ENCODE measurements at regions not wholly inside any gene's neighbourhood (a gene's known extent, or its start where the extent isn't known, plus 50 kb on each side); places are given as distances from the start of the nearest gene placed in this dataset.

- no peaks in the 10 kb centered on the region for H3K9me3 ChIP-seq (ENCODE audit: control insufficient read depth in 2 of 3, low read length in 3 of 3)
- ChIA-PET POLR2A (no interaction called here), CTCF (no interaction called here)
- H3K27me3 Mint-ChIP-seq: peaks cover 0 to 12% (median 6%) of the 10 kb centered on the region in 5 donors
- no peaks in the 10 kb centered on the region for H3K4me1 Mint-ChIP-seq
- no peaks in the 10 kb centered on the region for H3K27me3 ChIP-seq (ENCODE audit: control insufficient read depth in 2 of 2, insufficient read depth in 2 of 2, low read length in 2 of 2)
- intact Hi-C loops (cut with micrococcal nuclease): no loop called here
- H3K36me3 Mint-ChIP-seq: peaks cover 0 to 2% (median 0%) of the 10 kb centered on the region in 5 donors
- H3K9me3 Mint-ChIP-seq: peaks cover 0 to 10% (median 2%) of the 10 kb centered on the region in 11 donors
- ATAC-seq (no peak), DNase-seq (no peak)
- no peak overlapping the region for H3K27ac ChIP-seq (ENCODE audit: low read depth, low read length)
- H3K4me3 Mint-ChIP-seq: no peak overlapping the region
- no peak overlapping the region for H3K4me3 ChIP-seq (ENCODE audit: low read length)
- no peaks in the 10 kb centered on the region for H3K36me3 ChIP-seq (ENCODE audit: control insufficient read depth in 2 of 3, insufficient read depth in 3 of 3, low read length in 3 of 3)
- no peaks in the 10 kb centered on the region for H3K4me1 ChIP-seq (ENCODE audit: control insufficient read depth in 2 of 2, insufficient read depth in 2 of 2, low read length in 2 of 2)
- H3K27ac Mint-ChIP-seq: no peak overlapping the region
Observed at GRCh38 chr12:46884362-46884761, 58.6 kb upstream of the SLC38A4 start.

DNA sequence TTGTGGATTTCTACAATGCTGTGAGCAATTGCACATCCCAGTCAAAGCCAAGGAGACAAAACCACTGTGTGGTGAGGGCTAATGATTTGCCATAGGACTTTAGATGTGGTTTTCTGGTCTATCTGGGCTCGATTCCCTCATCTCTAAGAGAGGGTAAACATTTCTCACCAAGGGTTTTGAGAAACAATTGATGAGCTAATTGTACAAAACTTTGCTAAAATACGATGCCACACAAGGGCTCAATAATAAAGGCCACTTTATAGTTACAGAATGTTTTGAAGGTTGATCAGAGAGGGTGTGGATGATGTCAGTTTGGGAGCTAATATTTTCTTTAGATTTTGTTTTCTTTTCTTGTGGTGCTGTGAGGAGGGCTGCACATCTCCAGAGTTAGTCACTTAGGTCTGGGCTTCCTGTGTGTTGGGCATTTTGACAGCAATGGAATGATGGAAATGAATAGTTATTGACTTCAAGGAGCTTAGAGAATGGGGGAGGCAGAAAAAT lies 60.8 kb upstream of the SLC38A4 start:
- Mint-ChIP-seq H3K9me3 (peaks cover 0 to 11% (median 0%) of the 10 kb centered on the region in 11 donors), H3K27ac (no peak overlapping the region), H3K36me3 (peaks cover 0 to 3% (median 0%) of the 10 kb centered on the region in 5 donors), H3K27me3 (peaks cover 0 to 12% (median 5%) of the 10 kb centered on the region in 5 donors), H3K4me1 (no peaks in the 10 kb centered on the region), H3K4me3 (no peak overlapping the region)
- no peak for ATAC-seq
- H3K4me3 ChIP-seq (ENCODE audit: low read length): no peak overlapping the region
- CTCF ChIA-PET: no interaction called here
- POLR2A ChIA-PET: no interaction called here
- H3K27me3 ChIP-seq (ENCODE audit: control insufficient read depth in 2 of 2, insufficient read depth in 2 of 2, low read length in 2 of 2): no peaks in the 10 kb centered on the region
- DNase-seq: no peak
- H3K36me3 ChIP-seq (ENCODE audit: control insufficient read depth in 2 of 3, insufficient read depth in 3 of 3, low read length in 3 of 3): no peaks in the 10 kb centered on the region
- no peaks in the 10 kb centered on the region for H3K9me3 ChIP-seq (ENCODE audit: control insufficient read depth in 2 of 3, low read length in 3 of 3)
- H3K27ac ChIP-seq (ENCODE audit: low read depth, low read length): no peak overlapping the region
- intact Hi-C loops (cut with micrococcal nuclease): no loop called here
- no peaks in the 10 kb centered on the region for H3K4me1 ChIP-seq (ENCODE audit: control insufficient read depth in 2 of 2, insufficient read depth in 2 of 2, low read length in 2 of 2)

- no peak for DNase-seq
- CTCF ChIA-PET: no interaction called here
- no peaks in the 10 kb centered on the region for H3K36me3 ChIP-seq (ENCODE audit: control insufficient read depth in 2 of 3, insufficient read depth in 3 of 3, low read length in 3 of 3)
- H3K27ac ChIP-seq (ENCODE audit: low read depth, low read length): no peak overlapping the region
- POLR2A ChIA-PET: no interaction called here
- H3K9me3 ChIP-seq (ENCODE audit: control insufficient read depth in 2 of 3, low read length in 3 of 3): no peaks in the 10 kb centered on the region
- H3K4me1 ChIP-seq (ENCODE audit: control insufficient read depth in 2 of 2, insufficient read depth in 2 of 2, low read length in 2 of 2): no peaks in the 10 kb centered on the region
- intact Hi-C loops (cut with micrococcal nuclease): no loop called here
- no peak overlapping the region for H3K27ac Mint-ChIP-seq
- ATAC-seq: no peak
- no peaks in the 10 kb centered on the region for H3K27me3 ChIP-seq (ENCODE audit: control insufficient read depth in 2 of 2, insufficient read depth in 2 of 2, low read length in 2 of 2)
- H3K4me3 ChIP-seq (ENCODE audit: low read length): no peak overlapping the region
- H3K9me3 Mint-ChIP-seq: peaks cover 0 to 7% (median 0%) of the 10 kb centered on the region in 11 donors
- H3K4me1 Mint-ChIP-seq: no peaks in the 10 kb centered on the region
- H3K27me3 Mint-ChIP-seq: peaks cover 0 to 21% (median 6%) of the 10 kb centered on the region in 5 donors
- H3K36me3 Mint-ChIP-seq: peaks cover 0 to 3% (median 0%) of the 10 kb centered on the region in 5 donors
- H3K4me3 Mint-ChIP-seq: no peak overlapping the region
Observed at GRCh38 chr12:46887870-46888269, 62.1 kb upstream of the SLC38A4 start.

DNA sequence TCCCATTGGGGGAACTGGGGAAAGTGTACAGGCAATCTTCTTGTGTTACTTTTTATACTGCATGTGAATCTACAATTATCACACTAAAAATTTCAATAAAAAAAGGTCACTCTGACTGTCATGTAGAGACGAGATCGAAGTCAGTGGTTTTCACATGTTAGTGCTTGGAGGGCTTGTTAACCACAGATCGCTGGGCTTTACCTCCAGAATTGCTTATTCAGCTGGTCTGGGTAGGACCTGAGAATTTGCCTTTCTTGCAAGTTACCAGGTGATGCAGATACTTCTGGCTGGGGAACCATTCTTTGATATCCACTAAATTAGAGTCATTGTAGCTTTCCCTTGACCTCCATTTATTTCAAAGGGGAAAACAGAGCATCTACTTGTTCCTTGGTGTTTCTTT lies 62.8 kb upstream of the SLC38A4 start:
- CTCF ChIA-PET: no interaction called here
- no peaks in the 10 kb centered on the region for H3K4me1 Mint-ChIP-seq
- Histone ChIP-seq H3K9me3 (ENCODE audit: control insufficient read depth in 2 of 3, low read length in 3 of 3) (no peaks in the 10 kb centered on the region), H3K4me1 (ENCODE audit: control insufficient read depth in 2 of 2, insufficient read depth in 2 of 2, low read length in 2 of 2) (no peaks in the 10 kb centered on the region), H3K4me3 (ENCODE audit: low read length) (no peak overlapping the region), H3K36me3 (ENCODE audit: control insufficient read depth in 2 of 3, insufficient read depth in 3 of 3, low read length in 3 of 3) (no peaks in the 10 kb centered on the region), H3K27ac (ENCODE audit: low read depth, low read length) (no peak overlapping the region), H3K27me3 (ENCODE audit: control insufficient read depth in 2 of 2, insufficient read depth in 2 of 2, low read length in 2 of 2) (no peaks in the 10 kb centered on the region)
- DNase-seq (no peak), ATAC-seq (no peak)
- peaks cover 0 to 7% (median 0%) of the 10 kb centered on the region in 11 donors for H3K9me3 Mint-ChIP-seq
- peaks cover 0 to 22% (median 8%) of the 10 kb centered on the region in 5 donors for H3K27me3 Mint-ChIP-seq
- POLR2A ChIA-PET: no interaction called here
- intact Hi-C loops (cut with micrococcal nuclease): no loop called here
- no peak overlapping the region for H3K27ac Mint-ChIP-seq
- peaks cover 0 to 3% (median 0%) of the 10 kb centered on the region in 5 donors for H3K36me3 Mint-ChIP-seq
- H3K4me3 Mint-ChIP-seq: no peak overlapping the region

DNA sequence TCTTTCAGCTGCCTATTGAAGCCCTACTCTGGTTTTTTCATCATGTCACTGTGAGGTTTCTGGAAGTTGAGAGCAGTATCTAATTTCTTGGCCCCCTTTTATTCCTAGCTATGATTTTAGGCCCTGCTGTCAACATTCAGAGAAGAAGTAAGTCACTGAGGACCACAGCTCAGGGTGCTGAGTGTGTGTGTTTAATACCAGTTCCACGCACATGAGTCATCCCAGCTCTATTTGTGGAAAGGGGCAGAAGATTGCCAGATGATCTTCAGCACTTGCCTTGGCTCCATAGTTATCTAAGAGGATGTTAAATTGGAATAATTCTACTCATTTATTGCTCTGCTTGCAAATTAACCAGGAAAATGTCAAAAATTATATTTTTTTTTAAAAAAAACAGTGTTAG lies 65.5 kb upstream of the SLC38A4 start:
- Histone ChIP-seq H3K4me3 (ENCODE audit: low read length) (no peak overlapping the region), H3K27ac (ENCODE audit: low read depth, low read length) (no peak overlapping the region), H3K27me3 (ENCODE audit: control insufficient read depth in 2 of 2, insufficient read depth in 2 of 2, low read length in 2 of 2) (no peaks in the 10 kb centered on the region), H3K9me3 (ENCODE audit: control insufficient read depth in 2 of 3, low read length in 3 of 3) (no peaks in the 10 kb centered on the region), H3K4me1 (ENCODE audit: control insufficient read depth in 2 of 2, insufficient read depth in 2 of 2, low read length in 2 of 2) (no peaks in the 10 kb centered on the region), H3K36me3 (ENCODE audit: control insufficient read depth in 2 of 3, insufficient read depth in 3 of 3, low read length in 3 of 3) (no peaks in the 10 kb centered on the region)
- no peak for DNase-seq
- Mint-ChIP-seq H3K9me3 (peaks cover 0 to 7% (median 0%) of the 10 kb centered on the region in 11 donors), H3K4me3 (no peak overlapping the region), H3K4me1 (no peaks in the 10 kb centered on the region), H3K36me3 (peaks cover 0 to 3% (median 0%) of the 10 kb centered on the region in 5 donors), H3K27me3 (peaks cover 7 to 22% (median 9%) of the 10 kb centered on the region in 5 donors), H3K27ac (no peak overlapping the region)
- intact Hi-C loops (cut with micrococcal nuclease): no loop called here
- ChIA-PET CTCF (no interaction called here), POLR2A (interaction anchor here (0.7 kb wide), 1 partner anchor 19 kb away, joined by 3 read pairs; no protein-coding TSS in a partner anchor)
- no peak for ATAC-seq

- Histone ChIP-seq H3K9me3 (ENCODE audit: control insufficient read depth in 2 of 3, low read length in 3 of 3) (no peaks in the 10 kb centered on the region), H3K27me3 (ENCODE audit: control insufficient read depth in 2 of 2, insufficient read depth in 2 of 2, low read length in 2 of 2) (no peaks in the 10 kb centered on the region), H3K4me1 (ENCODE audit: control insufficient read depth in 2 of 2, insufficient read depth in 2 of 2, low read length in 2 of 2) (no peaks in the 10 kb centered on the region), H3K27ac (ENCODE audit: low read depth, low read length) (no peak overlapping the region), H3K4me3 (ENCODE audit: low read length) (no peak overlapping the region), H3K36me3 (ENCODE audit: control insufficient read depth in 2 of 3, insufficient read depth in 3 of 3, low read length in 3 of 3) (no peaks in the 10 kb centered on the region)
- intact Hi-C loops (cut with micrococcal nuclease): no loop called here
- POLR2A ChIA-PET: no interaction called here
- DNase-seq (no peak), ATAC-seq (no peak)
- H3K27me3 Mint-ChIP-seq: peaks cover 7 to 27% (median 9%) of the 10 kb centered on the region in 5 donors
- CTCF ChIA-PET: no interaction called here
- no peak overlapping the region for H3K4me3 Mint-ChIP-seq
- peaks cover 0 to 7% (median 0%) of the 10 kb centered on the region in 11 donors for H3K9me3 Mint-ChIP-seq
- H3K36me3 Mint-ChIP-seq: peaks cover 0 to 3% (median 0%) of the 10 kb centered on the region in 5 donors
- H3K4me1 Mint-ChIP-seq: peaks cover 0 to 4% (median 0%) of the 10 kb centered on the region in 7 donors
- no peak overlapping the region for H3K27ac Mint-ChIP-seq
Observed at GRCh38 chr12:46892034-46892705, 66.4 kb upstream of the SLC38A4 start.

GRCh38 chr12:46892887-46893286 lies 67.1 kb upstream of the SLC38A4 start:
- no peaks in the 10 kb centered on the region for H3K36me3 ChIP-seq (ENCODE audit: control insufficient read depth in 2 of 3, insufficient read depth in 3 of 3, low read length in 3 of 3)
- no peak for DNase-seq
- H3K4me1 ChIP-seq (ENCODE audit: control insufficient read depth in 2 of 2, insufficient read depth in 2 of 2, low read length in 2 of 2): no peaks in the 10 kb centered on the region
- no peak overlapping the region for H3K4me3 ChIP-seq (ENCODE audit: low read length)
- ATAC-seq: no peak
- ChIA-PET CTCF (no interaction called here), POLR2A (no interaction called here)
- H3K9me3 ChIP-seq (ENCODE audit: control insufficient read depth in 2 of 3, low read length in 3 of 3): no peaks in the 10 kb centered on the region
- no peak overlapping the region for H3K27ac ChIP-seq (ENCODE audit: low read depth, low read length)
- H3K27me3 Mint-ChIP-seq: peaks cover 7 to 28% (median 9%) of the 10 kb centered on the region in 5 donors
- peaks cover 0 to 7% (median 2%) of the 10 kb centered on the region in 11 donors for H3K9me3 Mint-ChIP-seq
- H3K4me3 Mint-ChIP-seq: no peak overlapping the region
- no peak overlapping the region for H3K27ac Mint-ChIP-seq
- peaks cover 2 to 11% (median 4%) of the 10 kb centered on the region in 7 donors for H3K4me1 Mint-ChIP-seq
- peaks cover 0 to 6% (median 0%) of the 10 kb centered on the region in 5 donors for H3K36me3 Mint-ChIP-seq
- no peaks in the 10 kb centered on the region for H3K27me3 ChIP-seq (ENCODE audit: control insufficient read depth in 2 of 2, insufficient read depth in 2 of 2, low read length in 2 of 2)
- intact Hi-C loops (cut with micrococcal nuclease): no loop called here

Data from naive thymus-derived CD4-positive, alpha-beta T cell (primary cell).